Aorta (tissue), 5 donors: ENCODE measurements at regions not wholly inside any gene's neighbourhood (a gene's known extent, or its start where the extent isn't known, plus 50 kb on each side); places are given as distances from the start of the nearest gene placed in this dataset.
"Not testable (repeated sequence)": the region's sequence is repeated elsewhere in the genome, so short reads cannot be mapped to it uniquely, and the experiment has no call there.

Experiments used
- ATAC-seq: fragments of 200-7000 bp; cut with Tn5 transposase; one replicate; pipeline ENCODE4 v1.9.1; 2022; ENCODE audit warnings: moderate library complexity; ENCODE audit not compliant: low FRiP score
- DNase-seq, 2 donors: peaks; one replicate each; pipeline ENCODE4 v3.0.0-alpha.2; 2020
- H3K27ac ChIP-seq, 2 donors: one replicate each; pipeline ENCODE4 v1.5.1; 2013; ENCODE audit warnings: low read length in 2 of 2, mild to moderate bottlenecking in 2 of 2, moderate library complexity in 2 of 2, control low read depth in 1 of 2, inconsistent platforms in 1 of 2, low read depth in 1 of 2
- H3K27me3 ChIP-seq, 2 donors: one replicate each; pipeline ENCODE4 v1.6.1; 2013; ENCODE audit warnings: control low read depth in 1 of 2, low read length in 1 of 2, mild to moderate bottlenecking in 1 of 2, moderate library complexity in 1 of 2; ENCODE audit not compliant: insufficient read depth in 2 of 2, control insufficient read depth in 1 of 2
- H3K36me3 ChIP-seq, 2 donors: one replicate each; pipeline ENCODE4 v1.6.1; 2013; ENCODE audit warnings: control low read depth in 1 of 2, low read length in 1 of 2, mild to moderate bottlenecking in 1 of 2; ENCODE audit not compliant: insufficient read depth in 2 of 2, control insufficient read depth in 1 of 2
- H3K4me1 ChIP-seq, 2 donors: one replicate each; pipeline ENCODE4 v1.6.1; 2013; ENCODE audit warnings: low read length in 2 of 2, control low read depth in 1 of 2, mild to moderate bottlenecking in 1 of 2, moderate library complexity in 1 of 2; ENCODE audit not compliant: insufficient read depth in 2 of 2, control insufficient read depth in 1 of 2
- H3K4me3 ChIP-seq, 2 donors: one replicate each; pipeline ENCODE4 v1.5.1; 2013; ENCODE audit warnings: low read length in 2 of 2, control low read depth in 1 of 2, mild to moderate bottlenecking in 1 of 2
- H3K9me3 ChIP-seq: one replicate; pipeline ENCODE4 v1.6.1; 2013; ENCODE audit warnings: mild to moderate bottlenecking, low read length; ENCODE audit not compliant: control insufficient read depth
- WGBS, 2 donors: extraction: QIAGEN DNeasy Blood & Tissue Kit; methylation state at CpG; one replicate each; pipeline ENCODE4 v1.1.7; 2013; 5-methylcytosine and 5-hydroxymethylcytosine counted together
- intact Hi-C, 2 donors: fragments of 100-400 bp; cut with DNase I; formaldehyde crosslinking; loops; one replicate each; pipeline versions ENCODE4 v1.14.2 to v1.15.0; 2022
- donor health status: healthy with polysubstance abuse.
- donor health status: Bipolar disorder and iron deficiency.
- donor health status: DM: no; HTN: no; CAD: no.
- donor health status: DM: no; HTN: no; CAD: no.
- donor health status: DM: yes; HTN: yes; CAD: no.

- Histone ChIP-seq H3K9me3 (no peaks in the 10 kb centered on the region), H3K27me3 (no peaks in the 10 kb centered on the region), H3K27ac (no peak overlapping the region), H3K4me3 (no peak overlapping the region), H3K4me1 (no peaks in the 10 kb centered on the region), H3K36me3 (no peaks in the 10 kb centered on the region)
- ATAC-seq = no peak
- DNase-seq = no peak
- intact Hi-C loops = no loop called here
- WGBS, 2 donors = 75 to 77% methylated on average over 7 of the region's 7 CpGs
Observed at GRCh38 chr10:33052263-33052875, 94.3 kb upstream of the ITGB1 start.

DNA sequence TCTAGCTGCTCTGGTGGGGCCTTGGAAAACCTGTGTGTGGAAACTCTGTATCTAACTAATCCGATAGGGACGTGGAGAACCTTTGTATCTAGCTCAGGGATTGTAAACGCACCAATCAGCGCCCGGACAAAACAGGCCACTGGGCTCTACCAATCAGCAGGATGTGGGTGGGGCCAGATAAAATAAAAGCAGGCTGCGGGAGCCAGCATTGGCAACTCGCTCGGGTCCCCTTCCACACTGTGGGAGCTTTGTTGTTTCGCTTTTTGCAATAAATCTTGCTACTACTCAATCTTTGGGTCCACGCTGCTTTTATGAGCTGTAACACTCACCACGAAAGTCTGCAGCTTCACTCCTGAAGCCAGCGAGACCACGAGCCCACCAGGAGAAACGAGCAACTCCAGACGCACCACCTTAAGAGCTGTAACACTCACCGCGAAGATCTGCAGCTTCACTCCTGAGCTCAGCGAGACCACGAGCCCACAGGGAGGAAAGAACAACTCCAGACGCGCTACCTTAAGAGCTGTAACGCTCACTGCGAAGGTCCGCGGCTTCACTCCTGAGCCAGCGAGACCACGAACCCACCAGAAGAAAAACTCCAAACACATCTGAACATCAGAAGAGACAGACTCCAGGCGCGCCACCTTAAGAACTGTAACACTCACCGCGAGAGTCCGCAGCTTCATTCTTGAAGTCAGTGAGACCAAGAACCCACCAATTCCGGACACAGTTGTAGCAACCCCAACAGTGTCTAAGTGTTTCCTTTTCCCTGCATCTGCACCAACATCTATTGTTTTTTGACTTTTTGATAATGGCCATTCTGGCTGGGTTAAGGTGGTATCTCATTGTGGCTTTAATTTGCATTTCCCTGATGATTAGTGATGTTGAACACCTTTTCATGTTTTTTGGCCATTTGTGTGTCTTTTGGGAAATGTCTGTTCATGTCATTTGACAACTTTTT is 92.2 kb upstream of the ITGB1 start:
- H3K4me1 ChIP-seq, H3K27ac ChIP-seq, ATAC-seq, DNase-seq, H3K9me3 ChIP-seq, H3K27me3 ChIP-seq, intact Hi-C loops, H3K36me3 ChIP-seq, H3K4me3 ChIP-seq: not testable (repeated sequence)
- WGBS, 2 donors = 85 to 91% methylated on average over 33 of the region's 33 CpGs

GRCh38 chr10:33048223-33048622 is 90.2 kb upstream of the ITGB1 start:
- H3K4me1 ChIP-seq = no peaks in the 10 kb centered on the region
- DNase-seq = no peak
- H3K27me3 ChIP-seq = no peaks in the 10 kb centered on the region
- no peak for ATAC-seq
- WGBS, 2 donors = 97 to 99% methylated on average over 5 of the region's 5 CpGs
- intact Hi-C loops = no loop called here
- no peak overlapping the region for H3K4me3 ChIP-seq
- H3K36me3 ChIP-seq = no peaks in the 10 kb centered on the region
- H3K27ac ChIP-seq = no peak overlapping the region
- H3K9me3 ChIP-seq = no peaks in the 10 kb centered on the region

DNA sequence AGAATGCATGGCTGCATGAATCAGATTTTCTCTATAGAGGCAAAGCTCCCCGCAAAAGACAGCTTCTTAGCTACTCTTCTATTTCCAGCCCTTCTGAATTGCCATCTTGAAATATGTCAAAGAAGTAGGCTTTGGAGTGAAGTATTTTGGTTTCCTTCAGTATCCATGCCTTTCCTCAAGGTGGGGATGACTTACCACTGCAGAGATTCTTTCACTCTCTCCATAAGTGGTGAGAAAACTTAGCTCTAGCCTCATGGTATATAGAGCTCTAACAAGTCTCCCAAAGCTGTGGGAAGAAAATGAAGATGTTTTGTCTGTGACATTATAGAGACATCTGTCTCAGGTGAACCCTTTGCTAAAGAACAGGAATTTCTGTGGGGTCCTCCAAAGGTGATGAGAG is 89.6 kb upstream of the ITGB1 start:
- H3K36me3 ChIP-seq = no peaks in the 10 kb centered on the region
- no peaks in the 10 kb centered on the region for H3K9me3 ChIP-seq
- no peak overlapping the region for H3K4me3 ChIP-seq
- no peak for ATAC-seq
- DNase-seq = no peak
- no peaks in the 10 kb centered on the region for H3K4me1 ChIP-seq
- no peaks in the 10 kb centered on the region for H3K27me3 ChIP-seq
- no peak overlapping the region for H3K27ac ChIP-seq
- WGBS, 2 donors = 89 to 100% methylated on average over 1 of the region's 1 CpG
- intact Hi-C loops = no loop called here

GRCh38 chr10:33046792-33047191 is 88.8 kb upstream of the ITGB1 start:
- Histone ChIP-seq H3K9me3 (no peaks in the 10 kb centered on the region), H3K36me3 (no peaks in the 10 kb centered on the region), H3K4me3 (no peak overlapping the region), H3K27me3 (no peaks in the 10 kb centered on the region), H3K4me1 (no peaks in the 10 kb centered on the region), H3K27ac (no peak overlapping the region)
- 91 to 96% methylated on average over 4 of the region's 4 CpGs for WGBS, 2 donors
- no peak for DNase-seq
- intact Hi-C loops = no loop called here
- ATAC-seq = no peak

GRCh38 chr10:33045421-33045820 is 87.4 kb upstream of the ITGB1 start:
- Histone ChIP-seq H3K36me3 (no peaks in the 10 kb centered on the region), H3K27ac (no peak overlapping the region), H3K9me3 (no peaks in the 10 kb centered on the region), H3K4me1 (no peaks in the 10 kb centered on the region), H3K27me3 (no peaks in the 10 kb centered on the region), H3K4me3 (no peak overlapping the region)
- no peak for ATAC-seq
- DNase-seq = no peak
- 88 to 90% methylated on average over 2 of the region's 2 CpGs for WGBS, 2 donors
- intact Hi-C loops = no loop called here

DNA sequence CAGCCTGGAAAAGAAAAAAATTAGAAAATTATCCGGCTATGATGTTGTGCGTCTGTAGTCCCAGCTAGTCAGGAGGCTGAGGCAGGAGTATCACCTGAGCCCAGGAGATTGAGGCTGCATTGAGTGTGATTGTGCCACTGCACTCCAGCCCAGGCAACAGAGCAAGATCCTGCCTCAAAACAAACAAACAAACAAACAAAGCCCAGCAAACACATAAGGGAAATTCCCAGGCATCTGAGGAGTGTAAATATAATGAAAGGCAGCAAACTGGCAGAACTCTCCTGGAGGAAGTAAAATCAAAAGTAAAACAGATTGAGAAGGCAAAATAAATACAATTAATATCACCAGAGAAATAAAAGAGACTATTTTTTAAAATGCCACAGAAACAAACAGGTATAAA is 84.5 kb upstream of the ITGB1 start:
- intact Hi-C loops = no loop called here
- no peak overlapping the region for H3K27ac ChIP-seq
- ATAC-seq (no peak), DNase-seq (no peak)
- H3K27me3 ChIP-seq = no peaks in the 10 kb centered on the region
- no peaks in the 10 kb centered on the region for H3K4me1 ChIP-seq
- H3K9me3 ChIP-seq = no peaks in the 10 kb centered on the region
- H3K36me3 ChIP-seq = no peaks in the 10 kb centered on the region
- 94 to 97% methylated on average over 2 of the region's 2 CpGs for WGBS, 2 donors
- H3K4me3 ChIP-seq = no peak overlapping the region

- Histone ChIP-seq H3K9me3 (no peaks in the 10 kb centered on the region), H3K27ac (no peak overlapping the region), H3K27me3 (no peaks in the 10 kb centered on the region), H3K4me3 (no peak overlapping the region), H3K4me1 (no peaks in the 10 kb centered on the region), H3K36me3 (no peaks in the 10 kb centered on the region)
- 68 to 71% methylated on average over 3 of the region's 3 CpGs for WGBS, 2 donors
- DNase-seq = no peak
- intact Hi-C loops = no loop called here
- ATAC-seq = no peak
Observed at GRCh38 chr10:33041783-33042437, 83.9 kb upstream of the ITGB1 start.
